Calu3 (cell line): ENCODE measurements at regions not wholly inside any gene's neighbourhood (a gene's known extent, or its start where the extent isn't known, plus 50 kb on each side); places are given as distances from the start of the nearest gene placed in this dataset.
"Not testable (repeated sequence)": the region's sequence is repeated elsewhere in the genome, so short reads cannot be mapped to it uniquely, and the experiment has no call there.

Experiments used
- BruUV-seq: library from RNA; stranded (reverse); fragments of 400-500 nt; replicated peaks from 2 replicates; lab custom pipeline; 2021; lab: Mats Ljungman, UMichigan
- CTCF ChIA-PET: fragments of 300-600 bp; sonication (Branson Sonifier 250); formaldehyde crosslinking; loops from one replicate; lab custom pipeline; 2022; ENCODE audit warnings: antibody characterized with exemption; lab: Charles Lee
- DNase-seq: peaks from one replicate; pipeline ENCODE4 v3.0.0; 2022
- H3K27ac Mint-ChIP-seq: one replicate; pipeline ENCODE4 v1.8.0; 2022; ENCODE audit warnings: mixed read lengths; ENCODE audit not compliant: unreplicated experiment
- H3K27me3 Mint-ChIP-seq: one replicate; pipeline ENCODE4 v1.8.0; 2022; ENCODE audit warnings: mixed read lengths; ENCODE audit not compliant: unreplicated experiment
- H3K36me3 Mint-ChIP-seq: one replicate; pipeline ENCODE4 v1.8.0; 2022; ENCODE audit warnings: mild to moderate bottlenecking, moderate library complexity, mixed read lengths; ENCODE audit not compliant: insufficient read depth, unreplicated experiment
- H3K4me1 Mint-ChIP-seq: one replicate; pipeline ENCODE4 v1.8.0; 2022; ENCODE audit warnings: mild to moderate bottlenecking, low read depth, mixed read lengths; ENCODE audit not compliant: unreplicated experiment
- H3K4me3 Mint-ChIP-seq: one replicate; pipeline ENCODE4 v1.8.0; 2022; ENCODE audit warnings: mild to moderate bottlenecking, low read depth, moderate library complexity, mixed read lengths; ENCODE audit not compliant: unreplicated experiment
- H3K9me3 Mint-ChIP-seq: one replicate; pipeline ENCODE4 v1.8.0; 2022; ENCODE audit warnings: low read depth, mixed read lengths; ENCODE audit not compliant: unreplicated experiment
- intact Hi-C: fragments of 100-400 bp; cut with micrococcal nuclease; formaldehyde crosslinking; loops from one replicate; pipeline ENCODE4 v1.10.0; 2022; ENCODE audit not compliant: unreplicated experiment

GRCh38 chr15:32508081-32508480, 52.6 kb upstream of the GOLGA8O start:
- H3K4me1 Mint-ChIP-seq, H3K4me3 Mint-ChIP-seq, BruUV-seq, H3K36me3 Mint-ChIP-seq, H3K27me3 Mint-ChIP-seq, H3K27ac Mint-ChIP-seq, H3K9me3 Mint-ChIP-seq, intact Hi-C loops, DNase-seq, CTCF ChIA-PET: not testable (repeated sequence)

GRCh38 chr15:32506787-32507186, 51.4 kb upstream of the GOLGA8O start:
- CTCF ChIA-PET, intact Hi-C loops: not testable (repeated sequence)

GRCh38 chr15:32505633-32506032, 50.2 kb upstream of the GOLGA8O start:
- H3K9me3 Mint-ChIP-seq, H3K4me3 Mint-ChIP-seq, CTCF ChIA-PET, H3K4me1 Mint-ChIP-seq, H3K36me3 Mint-ChIP-seq, intact Hi-C loops, H3K27ac Mint-ChIP-seq, DNase-seq, BruUV-seq, H3K27me3 Mint-ChIP-seq: not testable (repeated sequence)

More at GRCh38 chr15:32506787-32507186, 51.4 kb upstream of the GOLGA8O start:
- not testable (repeated sequence) for H3K4me3 Mint-ChIP-seq, H3K36me3 Mint-ChIP-seq, H3K9me3 Mint-ChIP-seq, H3K27ac Mint-ChIP-seq, DNase-seq, H3K27me3 Mint-ChIP-seq, BruUV-seq, H3K4me1 Mint-ChIP-seq
